Peyer's patch (tissue), 4 donors: ENCODE measurements at regions not wholly inside any gene's neighbourhood (a gene's known extent, or its start where the extent isn't known, plus 50 kb on each side); places are given as distances from the start of the nearest gene placed in this dataset.

Experiments
- POLR2A ChIP-seq, 2 donors: fragments of 450-650 bp; IDR thresholded peaks; one replicate each; pipeline ENCODE4 v1.5.1; 2017; ENCODE audit warnings: antibody characterized with exemption in 2 of 2, mild to moderate bottlenecking in 2 of 2, moderate library complexity in 2 of 2
- TF ChIP-seq, protein P1 (sequence below), 6 experiments: fragments of 450-650 bp in 4 of 6; fragments of 200-600 bp in 2 of 6; sonication (generic) in 1 of 6; IDR thresholded peaks; one replicate each; pipeline ENCODE4 v1.5.1; 2017 to 2019; ENCODE audit warnings: antibody characterized with exemption in 6 of 6, mild to moderate bottlenecking in 3 of 6, moderate library complexity in 1 of 6

DNA sequence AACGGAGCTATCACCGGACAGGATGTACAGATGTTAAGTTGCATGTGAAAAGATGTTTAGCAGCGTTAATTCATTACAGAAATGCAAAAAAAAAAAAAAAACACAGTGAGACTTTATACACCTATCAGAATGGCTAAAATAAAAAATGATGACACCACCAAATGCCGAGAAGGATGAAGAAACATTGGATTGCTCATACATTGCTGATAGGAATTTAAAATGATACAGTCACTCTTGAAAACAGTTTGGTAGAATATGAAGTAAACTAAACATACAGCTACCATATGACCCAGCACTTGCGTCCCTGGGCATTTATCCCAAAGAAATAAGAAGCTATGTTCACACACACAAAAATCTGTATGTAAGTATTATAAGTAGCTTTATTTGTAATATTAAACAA lies 574.1 kb downstream of the SLC16A7 start:
- TF ChIP-seq POLR2A (IDR thresholded peaks at IDR 0.05): no peak
- TF ChIP-seq, protein P1, sequence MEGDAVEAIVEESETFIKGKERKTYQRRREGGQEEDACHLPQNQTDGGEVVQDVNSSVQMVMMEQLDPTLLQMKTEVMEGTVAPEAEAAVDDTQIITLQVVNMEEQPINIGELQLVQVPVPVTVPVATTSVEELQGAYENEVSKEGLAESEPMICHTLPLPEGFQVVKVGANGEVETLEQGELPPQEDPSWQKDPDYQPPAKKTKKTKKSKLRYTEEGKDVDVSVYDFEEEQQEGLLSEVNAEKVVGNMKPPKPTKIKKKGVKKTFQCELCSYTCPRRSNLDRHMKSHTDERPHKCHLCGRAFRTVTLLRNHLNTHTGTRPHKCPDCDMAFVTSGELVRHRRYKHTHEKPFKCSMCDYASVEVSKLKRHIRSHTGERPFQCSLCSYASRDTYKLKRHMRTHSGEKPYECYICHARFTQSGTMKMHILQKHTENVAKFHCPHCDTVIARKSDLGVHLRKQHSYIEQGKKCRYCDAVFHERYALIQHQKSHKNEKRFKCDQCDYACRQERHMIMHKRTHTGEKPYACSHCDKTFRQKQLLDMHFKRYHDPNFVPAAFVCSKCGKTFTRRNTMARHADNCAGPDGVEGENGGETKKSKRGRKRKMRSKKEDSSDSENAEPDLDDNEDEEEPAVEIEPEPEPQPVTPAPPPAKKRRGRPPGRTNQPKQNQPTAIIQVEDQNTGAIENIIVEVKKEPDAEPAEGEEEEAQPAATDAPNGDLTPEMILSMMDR (IDR thresholded peaks at IDR 0.05): no peak
